HG03378 (cell line): ENCODE measurements at regions not wholly inside any gene's neighbourhood (a gene's known extent, or its start where the extent isn't known, plus 50 kb on each side); places are given as distances from the start of the nearest gene placed in this dataset.

Source experiments
- ATAC-seq: cut with Tn5 transposase; IDR thresholded peaks from one replicate; pipeline ENCODE4 v1.9.1; 2021; ENCODE audit warnings: mild to moderate bottlenecking, moderate library complexity; ENCODE audit not compliant: unreplicated experiment

GRCh38 chr11:112795911-112796649 is 165.1 kb upstream of the NCAM1 start:
- ATAC-seq, result no peak

DNA sequence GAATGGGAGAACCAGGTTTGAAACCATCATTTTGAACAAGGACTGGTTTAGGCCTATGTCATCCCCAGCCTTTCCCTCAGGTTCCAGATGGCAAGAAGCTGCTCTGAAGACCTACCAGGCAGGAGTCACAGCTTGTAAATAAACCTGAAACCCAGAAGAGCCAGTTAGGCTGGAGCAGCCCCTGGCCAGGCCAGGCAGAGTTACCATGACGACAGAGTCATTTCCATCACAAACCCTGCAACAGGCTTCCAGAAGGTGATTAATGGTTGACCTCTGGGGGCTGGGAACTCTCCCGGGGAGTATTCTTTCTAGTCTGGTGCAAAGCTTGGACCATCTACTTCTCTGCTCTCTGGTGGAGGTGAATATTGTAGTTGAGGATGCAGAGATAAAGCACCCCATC is 164.1 kb upstream of the NCAM1 start:
- no peak for ATAC-seq

DNA sequence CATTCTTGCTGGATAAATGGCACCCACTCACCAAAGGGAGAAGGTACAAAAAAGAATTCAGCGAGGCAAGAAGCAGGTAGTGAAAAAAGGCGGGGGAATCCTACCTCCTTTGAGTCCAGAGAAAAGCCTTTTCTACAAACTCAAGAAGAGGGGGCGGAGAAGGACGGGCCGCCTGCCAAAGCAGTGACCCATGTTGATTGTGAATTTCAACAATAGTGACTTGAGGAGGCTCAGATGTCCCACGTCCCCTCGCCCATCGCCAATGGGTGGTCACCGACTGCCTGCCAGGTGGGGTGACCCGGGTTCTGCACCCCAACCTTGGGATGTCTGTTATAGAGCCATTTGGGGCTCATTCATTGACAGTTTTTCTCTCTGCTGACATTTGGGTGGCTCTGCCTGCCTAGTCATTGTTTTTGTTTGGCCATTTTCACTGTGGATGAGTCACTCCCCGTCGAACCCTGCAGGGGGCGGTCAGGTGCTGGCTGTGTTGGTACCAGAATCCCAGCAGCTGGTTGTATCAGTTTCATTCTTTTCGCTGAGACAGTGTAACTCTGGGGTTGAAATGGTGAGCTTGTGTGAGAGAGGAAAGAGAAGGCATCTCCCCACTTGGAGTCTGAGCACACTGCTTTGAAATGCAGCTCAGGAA is 163.4 kb upstream of the NCAM1 start:
- no peak for ATAC-seq

GRCh38 chr11:112801025-112801816 is 160.0 kb upstream of the NCAM1 start:
- no peak for ATAC-seq

DNA sequence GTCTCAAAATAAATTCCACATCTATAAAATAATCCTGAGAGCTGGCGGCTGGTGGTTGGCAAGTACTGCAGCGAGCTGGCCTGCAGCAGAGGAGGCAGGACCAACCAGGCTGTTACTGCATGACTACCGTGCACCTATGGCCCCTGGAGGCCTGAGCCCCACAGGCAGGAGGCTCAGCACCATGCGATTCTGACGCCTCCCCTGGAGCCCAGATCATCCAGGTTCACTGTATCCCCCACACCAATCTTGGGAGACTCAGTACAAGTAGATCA is 159.5 kb upstream of the NCAM1 start:
- ATAC-seq, result no peak

- no peak for ATAC-seq
These were observed 155.6 kb upstream of the NCAM1 start for GRCh38 chr11:112805658-112806057.

DNA sequence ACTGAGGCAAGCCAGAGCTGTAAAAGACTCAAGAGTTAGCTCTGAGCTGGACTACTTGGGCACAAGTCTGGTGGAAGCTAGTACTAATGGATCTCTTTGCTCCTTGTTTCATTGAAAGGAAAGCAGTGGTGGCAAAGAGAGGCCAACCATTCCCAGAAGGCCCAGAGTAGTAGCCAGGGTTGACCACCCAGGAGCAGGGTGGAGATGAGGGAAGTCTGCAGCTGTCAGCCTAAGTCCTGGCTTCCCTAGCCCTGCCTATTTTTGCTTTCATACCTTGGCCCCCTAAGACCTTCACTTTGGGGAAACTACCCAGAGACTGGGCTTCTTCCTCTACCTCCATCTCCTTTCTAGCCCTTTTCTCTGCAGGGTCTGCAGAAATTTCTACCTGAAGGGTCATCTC is 155.0 kb upstream of the NCAM1 start:
- ATAC-seq, result no peak

DNA sequence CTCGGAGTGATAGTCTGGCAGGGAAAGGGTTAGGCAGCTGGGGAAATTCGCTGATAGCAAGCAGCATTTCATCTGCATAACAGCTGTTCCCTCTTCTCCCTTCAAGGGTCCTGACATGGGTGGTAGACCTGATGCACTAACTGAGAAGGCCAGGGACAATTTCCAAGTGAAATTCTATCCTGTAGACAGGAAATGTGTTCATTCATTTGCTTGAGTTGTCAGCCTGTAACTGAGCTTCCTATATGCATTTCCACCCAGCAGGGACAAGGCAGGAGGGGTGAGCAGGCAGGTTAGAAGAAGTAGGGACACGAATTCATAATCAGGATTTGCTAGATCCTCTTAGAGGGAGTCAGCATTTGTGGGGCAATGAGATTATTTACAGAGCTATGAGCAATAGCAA is 154.3 kb upstream of the NCAM1 start:
- ATAC-seq, result no peak

GRCh38 chr11:112809429-112809828 is 151.8 kb upstream of the NCAM1 start:
- ATAC-seq, result no peak

GRCh38 chr11:112810951-112811350 is 150.3 kb upstream of the NCAM1 start:
- ATAC-seq, result no peak

DNA sequence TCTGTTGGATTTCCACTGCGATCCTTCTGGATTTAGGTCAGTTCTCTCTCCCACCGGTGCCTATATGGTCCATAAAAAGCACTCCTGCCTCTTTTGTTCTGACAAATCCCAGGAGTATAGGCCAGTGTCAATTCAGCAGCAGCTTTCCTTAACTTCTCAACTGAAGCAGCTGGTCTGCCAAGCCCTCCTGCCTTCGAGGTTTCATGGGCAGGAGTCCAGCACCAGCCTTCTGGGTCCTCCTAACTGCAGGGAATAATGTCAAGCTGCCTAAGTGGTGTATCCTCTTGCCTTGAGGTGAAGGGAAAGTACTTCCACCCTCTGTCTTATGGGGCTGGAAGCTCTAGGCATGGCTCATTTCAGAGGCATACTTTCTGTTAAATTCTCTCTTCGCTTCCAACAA is 149.4 kb upstream of the NCAM1 start:
- ATAC-seq, result no peak

DNA sequence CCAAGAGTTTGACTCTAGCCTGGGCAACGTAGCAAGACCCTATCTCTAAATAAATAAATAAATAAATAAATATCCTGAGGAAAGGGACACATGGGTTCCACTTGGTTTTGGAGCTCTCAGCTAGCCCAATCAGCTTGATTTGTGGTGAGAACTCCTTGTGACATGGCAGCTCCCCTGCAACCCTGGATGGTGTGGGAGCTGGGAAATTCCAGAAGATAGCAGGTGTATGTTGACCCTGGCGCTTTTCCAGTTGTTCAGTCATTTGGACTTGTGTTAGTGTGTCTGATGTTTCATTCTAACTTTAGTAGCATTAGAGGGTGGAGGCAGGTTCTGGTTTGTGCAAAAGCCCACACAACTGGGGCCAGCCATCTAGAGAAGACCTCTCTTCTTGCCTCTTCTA is 148.5 kb upstream of the NCAM1 start:
- ATAC-seq, result no peak

DNA sequence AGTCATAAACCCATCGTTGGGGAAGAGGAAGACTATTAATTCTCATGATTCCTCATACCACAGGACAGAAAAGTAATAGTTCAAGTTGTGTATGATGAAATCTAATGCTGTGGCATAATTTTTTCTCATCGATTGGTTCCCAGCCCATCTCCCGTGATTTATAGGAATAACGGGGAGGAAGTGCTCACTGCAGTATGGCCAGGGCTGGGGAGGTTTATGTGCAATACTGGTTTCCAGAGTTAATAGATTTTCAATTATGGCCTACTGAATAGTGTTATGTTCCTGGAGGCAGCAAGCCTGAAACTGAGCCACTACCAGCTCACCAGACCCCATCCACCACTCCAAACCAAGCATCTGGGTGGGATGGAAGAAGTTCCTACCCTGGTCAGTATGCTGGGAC is 147.1 kb upstream of the NCAM1 start:
- no peak for ATAC-seq

DNA sequence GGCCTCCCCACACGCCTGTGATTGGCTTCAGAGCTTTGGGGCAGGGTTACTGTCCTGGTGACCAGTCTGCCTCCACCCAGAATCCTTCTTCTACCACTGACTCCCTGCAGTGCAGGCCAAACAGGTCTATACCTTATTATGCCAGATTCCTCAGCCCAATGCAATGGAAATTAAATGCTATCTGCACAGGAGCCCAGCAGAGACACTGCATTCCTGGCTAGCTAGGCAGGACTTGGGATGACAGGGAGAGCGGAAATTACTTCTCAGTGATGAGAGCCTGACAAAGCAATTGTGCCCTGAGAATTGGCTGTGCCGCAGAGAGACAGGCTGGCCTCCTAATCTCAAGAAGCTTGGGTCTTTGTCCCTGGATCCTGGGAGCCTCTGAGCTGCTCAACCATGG is 143.8 kb upstream of the NCAM1 start:
- ATAC-seq, result no peak

DNA sequence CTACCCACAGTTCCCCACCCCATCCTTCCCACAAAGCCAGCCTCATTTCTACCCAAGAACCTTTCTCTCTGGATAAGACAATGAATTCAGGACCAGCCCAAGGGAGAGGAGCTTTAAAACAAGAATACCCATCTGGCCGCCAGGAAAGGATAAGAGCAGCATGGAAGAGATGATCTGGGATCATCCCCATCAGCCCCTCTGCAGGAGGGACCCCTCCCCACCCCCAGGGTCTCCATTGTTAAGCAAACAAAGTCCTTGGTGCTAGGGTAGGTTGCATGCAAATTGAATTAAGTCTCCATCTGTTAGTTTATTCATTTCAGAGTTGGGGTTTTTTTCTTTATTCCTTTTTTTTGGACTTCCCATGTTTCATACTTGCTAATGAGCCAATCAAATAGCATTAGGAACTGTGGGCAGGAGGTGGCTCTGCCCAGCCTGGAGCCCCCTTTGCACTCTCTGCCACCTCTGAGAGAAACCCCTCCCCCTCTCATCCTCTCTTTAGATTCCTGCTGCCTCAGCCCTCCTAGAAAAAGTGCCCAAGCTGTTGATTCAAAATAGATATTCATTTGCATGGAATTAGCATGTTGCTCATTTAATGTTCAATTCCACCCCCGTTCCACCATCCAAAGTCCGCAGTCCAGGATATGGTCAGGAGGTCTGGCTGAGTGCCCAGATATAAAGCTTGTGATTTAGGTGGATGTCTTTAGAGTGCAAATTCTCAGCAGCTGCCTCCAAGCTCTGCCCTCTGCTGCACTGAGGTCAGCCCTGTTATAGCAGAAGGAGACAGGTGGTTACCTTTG is 138.5 kb upstream of the NCAM1 start:
- ATAC-seq, result no peak

- no peak for ATAC-seq
These were observed 135.2 kb upstream of the NCAM1 start for GRCh38 chr11:112826026-112826425.

- no peak for ATAC-seq
These were observed 134.4 kb upstream of the NCAM1 start for GRCh38 chr11:112826788-112827187.

- no peak for ATAC-seq
These were observed 132.8 kb upstream of the NCAM1 start for GRCh38 chr11:112828421-112828820.

DNA sequence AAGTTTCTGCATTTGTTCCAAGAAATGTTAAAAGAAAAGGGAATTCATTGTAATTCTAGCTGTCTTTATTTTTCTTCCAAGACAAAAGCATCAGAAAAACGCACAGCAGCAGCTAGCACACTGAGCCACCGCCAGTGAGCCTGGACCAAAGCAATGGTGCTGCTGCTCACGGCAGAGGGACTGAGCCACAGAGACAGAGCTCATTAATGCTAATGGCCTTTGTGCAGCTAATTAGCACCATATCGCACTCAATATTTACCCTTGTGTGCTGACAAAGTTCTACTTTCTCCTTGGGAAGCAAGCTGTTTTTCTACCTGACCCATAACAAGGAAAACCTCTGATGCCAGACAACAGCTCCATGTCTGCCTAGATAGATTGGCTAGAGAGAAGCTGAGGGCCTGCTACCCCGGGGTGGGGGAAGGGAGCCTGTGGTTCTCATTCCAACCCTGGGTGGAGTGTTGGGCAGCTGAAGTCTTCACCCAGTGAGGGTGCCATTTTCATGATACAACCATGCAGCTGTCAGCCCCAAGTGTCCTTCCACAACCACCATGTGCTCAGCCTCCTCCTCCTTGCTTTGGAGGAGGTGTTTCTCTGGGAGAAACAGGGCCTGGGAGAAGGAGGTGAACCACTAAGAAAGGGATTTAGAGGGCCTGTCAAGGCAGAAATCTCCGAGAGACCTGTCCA is 131.1 kb upstream of the NCAM1 start:
- ATAC-seq, result no peak

DNA sequence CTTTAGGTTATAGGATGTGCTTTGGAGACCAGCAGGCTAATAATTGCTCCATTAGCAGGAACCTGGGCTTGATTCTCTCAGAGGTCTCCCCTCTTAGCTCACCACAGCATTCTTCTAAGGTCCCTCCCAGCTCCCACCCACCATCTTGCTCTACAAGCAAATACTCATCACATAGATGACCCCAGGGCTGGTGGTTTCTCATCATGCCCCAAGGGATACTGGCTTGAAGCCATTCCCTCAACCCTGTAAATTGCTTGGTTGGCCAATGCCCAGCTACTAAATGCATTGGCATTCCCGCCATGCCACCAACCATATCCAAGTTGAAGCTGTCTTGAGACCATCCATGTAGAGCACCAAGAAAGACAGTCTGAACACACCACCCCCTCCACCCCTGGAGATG is 130.2 kb upstream of the NCAM1 start:
- no peak for ATAC-seq
